HEK293 (cell line): ENCODE measurements at regions not wholly inside any gene's neighbourhood (a gene's known extent, or its start where the extent isn't known, plus 50 kb on each side); places are given as distances from the start of the nearest gene placed in this dataset.

Experiments used
- CTCF ChIA-PET: fragments of 350-600 bp; formaldehyde crosslinking; extraction: SDS; loops from one replicate; lab custom pipeline; 2021; ENCODE audit warnings: antibody characterized with exemption; lab: Yijun Ruan, JAX
- POLR2A ChIA-PET: fragments of 300-600 bp; formaldehyde crosslinking; extraction: SDS; loops from one replicate; lab custom pipeline; 2020; ENCODE audit warnings: antibody characterized with exemption, inconsistent platforms; lab: Yijun Ruan, JAX
- H3K27ac ChIP-seq: fragments of 200-500 bp; sonication (Bioruptor generic); 2 replicates; pipeline ENCODE4 v1.5.1; 2014; ENCODE audit warnings: low read depth, low read length, control low read depth, inconsistent platforms; ENCODE audit errors: extremely low read depth
- H3K36me3 ChIP-seq, 2 experiments: fragments of 200-500 bp in 1 of 2; sonication (Bioruptor generic) in 1 of 2; 1 replicate in 1 of 2; 2 replicates in 1 of 2; pipeline ENCODE4 v1.5.1; 2014 to 2017; ENCODE audit warnings: inconsistent platforms in 2 of 2, low read length in 2 of 2; ENCODE audit not compliant: control insufficient read depth in 2 of 2, insufficient read depth in 1 of 2
- H3K4me1 ChIP-seq: fragments of 200-500 bp; sonication (Bioruptor generic); 2 replicates; pipeline ENCODE4 v1.5.1; 2014; ENCODE audit warnings: mild to moderate bottlenecking, low read length, inconsistent platforms; ENCODE audit not compliant: control insufficient read depth, insufficient read depth
- H3K4me3 ChIP-seq: 2 replicates; pipeline ENCODE4 v1.5.1; 2011; ENCODE audit warnings: low read depth, mild to moderate bottlenecking, control low read depth, low read length, moderate library complexity
- H3K9me3 ChIP-seq: fragments of 200-500 bp; sonication (Bioruptor generic); 2 replicates; pipeline ENCODE4 v1.5.1; 2014; ENCODE audit warnings: low read depth, low read length, inconsistent platforms; ENCODE audit not compliant: control insufficient read depth, insufficient read depth
- EGR2 ChIP-seq: fragments of 450-650 bp; formaldehyde crosslinking; IDR thresholded peaks from 2 replicates; pipeline ENCODE4 v1.5.1; 2016; ENCODE audit warnings: low read depth, missing biosample characterization, missing genetic modification characterization
- WT1 ChIP-seq: fragments of 450-650 bp; formaldehyde crosslinking; IDR thresholded peaks from 2 replicates; pipeline ENCODE4 v1.5.1; 2016; ENCODE audit warnings: missing biosample characterization, missing genetic modification characterization
- ZBTB21 ChIP-seq: fragments of 450-650 bp; formaldehyde crosslinking; IDR thresholded peaks from 2 replicates; pipeline ENCODE4 v1.5.1; 2017; ENCODE audit warnings: missing biosample characterization, missing genetic modification characterization
- ZFP69B ChIP-seq: fragments of 450-650 bp; formaldehyde crosslinking; IDR thresholded peaks from 2 replicates; pipeline ENCODE4 v1.5.1; 2016; ENCODE audit warnings: missing biosample characterization, missing genetic modification characterization
- ZNF335 ChIP-seq: fragments of 450-650 bp; formaldehyde crosslinking; conservative IDR thresholded peaks from 2 replicates; pipeline ENCODE4 v1.5.1; 2016; ENCODE audit warnings: missing biosample characterization, missing genetic modification characterization
- ZNF341 ChIP-seq: fragments of 450-650 bp; formaldehyde crosslinking; IDR thresholded peaks from 2 replicates; pipeline ENCODE4; 2016; ENCODE audit warnings: low read depth, missing biosample characterization, missing genetic modification characterization
- ZNF366 ChIP-seq: fragments of 450-650 bp; formaldehyde crosslinking; conservative IDR thresholded peaks from 2 replicates; pipeline ENCODE4 v1.5.1; 2016; ENCODE audit warnings: missing biosample characterization, missing genetic modification characterization
- ZNF394 ChIP-seq: fragments of 450-650 bp; formaldehyde crosslinking; IDR thresholded peaks from 2 replicates; pipeline ENCODE4 v1.5.1; 2016; ENCODE audit warnings: missing biosample characterization, missing genetic modification characterization, mild to moderate bottlenecking, moderate library complexity, borderline replicate concordance
- ZNF501 ChIP-seq: fragments of 450-650 bp; formaldehyde crosslinking; IDR thresholded peaks from 2 replicates; pipeline ENCODE4 v1.5.1; 2016; ENCODE audit warnings: missing biosample characterization, missing genetic modification characterization
- ZNF561 ChIP-seq: fragments of 450-650 bp; IDR thresholded peaks from 2 replicates; pipeline ENCODE4 v1.5.1; 2018; ENCODE audit warnings: missing biosample characterization, missing genetic modification characterization, borderline replicate concordance
- ZNF785 ChIP-seq: fragments of 450-650 bp; formaldehyde crosslinking; IDR thresholded peaks from 2 replicates; pipeline ENCODE4 v1.5.1; 2016; ENCODE audit warnings: missing biosample characterization, missing genetic modification characterization
- TF ChIP-seq, protein P1 (sequence below): fragments of 450-650 bp; formaldehyde crosslinking; IDR thresholded peaks from 2 replicates; pipeline ENCODE4 v1.5.1; 2017; ENCODE audit warnings: missing biosample characterization, missing genetic modification characterization
- TF ChIP-seq, protein P2 (sequence below): fragments of 450-650 bp; formaldehyde crosslinking; IDR thresholded peaks from 2 replicates; pipeline ENCODE4 v1.5.1; 2016; ENCODE audit warnings: missing biosample characterization, missing genetic modification characterization

DNA sequence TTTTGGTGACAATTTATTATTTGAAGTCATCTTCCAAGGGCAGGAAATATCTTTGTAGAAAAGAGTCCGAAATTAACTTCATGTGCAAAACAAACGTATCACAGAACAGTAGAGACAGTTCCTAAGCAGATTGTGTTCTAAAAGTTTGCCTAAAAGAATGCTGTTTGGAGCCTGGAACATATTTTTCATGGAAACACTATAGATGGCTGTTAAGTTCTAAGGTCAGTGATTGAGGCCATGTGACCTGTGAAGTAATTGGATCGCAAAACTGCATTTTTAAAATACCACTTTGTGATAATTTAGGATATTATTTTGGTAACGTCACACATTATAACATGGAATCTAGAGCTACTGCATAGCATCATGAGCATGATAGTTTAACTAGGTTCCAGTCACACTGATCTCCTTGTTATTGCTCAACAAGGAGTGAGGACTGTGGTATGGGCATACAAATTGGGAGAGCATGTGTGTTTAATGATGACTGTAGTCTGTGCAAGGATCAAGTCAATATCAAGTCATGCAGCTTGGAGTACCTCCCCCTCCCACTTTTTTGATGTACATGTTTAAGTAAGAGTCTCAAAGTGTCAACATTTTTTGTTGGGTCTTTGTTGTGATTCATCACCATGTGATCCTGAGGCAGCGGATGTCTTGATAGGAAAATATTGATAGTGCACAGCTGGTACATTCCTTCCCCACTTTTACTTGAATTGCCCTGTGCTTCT, 609.3 kb upstream of the CITED2 start (continued):
- TF ChIP-seq, protein P1, sequence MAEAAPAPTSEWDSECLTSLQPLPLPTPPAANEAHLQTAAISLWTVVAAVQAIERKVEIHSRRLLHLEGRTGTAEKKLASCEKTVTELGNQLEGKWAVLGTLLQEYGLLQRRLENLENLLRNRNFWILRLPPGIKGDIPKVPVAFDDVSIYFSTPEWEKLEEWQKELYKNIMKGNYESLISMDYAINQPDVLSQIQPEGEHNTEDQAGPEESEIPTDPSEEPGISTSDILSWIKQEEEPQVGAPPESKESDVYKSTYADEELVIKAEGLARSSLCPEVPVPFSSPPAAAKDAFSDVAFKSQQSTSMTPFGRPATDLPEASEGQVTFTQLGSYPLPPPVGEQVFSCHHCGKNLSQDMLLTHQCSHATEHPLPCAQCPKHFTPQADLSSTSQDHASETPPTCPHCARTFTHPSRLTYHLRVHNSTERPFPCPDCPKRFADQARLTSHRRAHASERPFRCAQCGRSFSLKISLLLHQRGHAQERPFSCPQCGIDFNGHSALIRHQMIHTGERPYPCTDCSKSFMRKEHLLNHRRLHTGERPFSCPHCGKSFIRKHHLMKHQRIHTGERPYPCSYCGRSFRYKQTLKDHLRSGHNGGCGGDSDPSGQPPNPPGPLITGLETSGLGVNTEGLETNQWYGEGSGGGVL (tag by site-specific recombination), result 0 out of 2 replicates have a peak, but pooled peaks have one; percentile 11

DNA sequence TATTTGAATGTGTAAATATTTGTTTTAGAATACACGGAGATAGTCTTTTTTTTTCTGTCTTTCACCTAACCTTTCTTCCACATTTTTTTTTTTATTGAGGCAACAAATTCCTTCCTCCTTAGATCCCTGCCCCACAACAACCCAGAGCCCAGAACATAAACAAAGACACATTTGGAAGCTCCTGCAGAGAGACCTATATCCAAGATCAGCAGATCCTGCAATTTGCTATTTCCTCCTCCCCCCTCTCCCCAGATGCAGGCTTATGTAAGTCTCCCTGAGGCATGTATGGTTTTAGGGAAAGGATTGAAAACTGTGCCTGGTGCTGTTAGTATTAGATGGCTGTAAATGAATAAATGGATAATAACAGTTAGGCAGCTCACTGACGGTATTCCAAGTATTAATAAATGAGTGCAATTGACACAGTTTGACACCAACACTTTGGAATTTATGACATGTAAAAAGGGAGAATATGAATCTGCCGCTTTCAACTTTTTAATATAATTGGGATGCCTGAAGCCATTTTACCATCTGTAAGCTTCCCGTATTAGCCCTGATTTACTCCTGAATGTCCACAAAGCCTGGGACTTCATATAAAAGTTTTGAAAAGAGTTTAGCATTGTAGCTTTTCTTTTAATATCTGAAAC, 608.3 kb upstream of the CITED2 start:
- no peaks in the 10 kb centered on the region for H3K9me3 ChIP-seq
- H3K36me3 ChIP-seq, result no peaks in the 10 kb centered on the region
- peaks cover 18% of the 10 kb centered on the region for H3K4me1 ChIP-seq
- CTCF ChIA-PET, result interaction anchor here (0.6 to 1.9 kb wide), 5 partner anchors 15 to 1378 kb away, joined by 3 to 4 read pairs (median 3); no protein-coding TSS in a partner anchor
- POLR2A ChIA-PET, result interaction anchor here (1.0 to 1.9 kb wide), 2 partner anchors 20 to 608 kb away, joined by 3 to 12 read pairs; partner anchors contain the start of gene CITED2
- H3K4me3 ChIP-seq, result no peak overlapping the region
- TF ChIP-seq, protein P1 (tag by site-specific recombination), result peak; percentile 29; the same call in 1 of the 2 replicates
- no peak for TF ChIP-seq ZBTB21
- peak; percentile 73 for TF ChIP-seq ZNF341 (tag by site-specific recombination)
- no peak for TF ChIP-seq WT1 (tag by site-specific recombination)
- 0 out of 2 replicates have a peak, but pooled peaks have one; percentile 19 for TF ChIP-seq ZNF501 (tag by site-specific recombination)
- no peak for TF ChIP-seq ZNF785
- no peak for TF ChIP-seq EGR2
- TF ChIP-seq, protein P2, sequence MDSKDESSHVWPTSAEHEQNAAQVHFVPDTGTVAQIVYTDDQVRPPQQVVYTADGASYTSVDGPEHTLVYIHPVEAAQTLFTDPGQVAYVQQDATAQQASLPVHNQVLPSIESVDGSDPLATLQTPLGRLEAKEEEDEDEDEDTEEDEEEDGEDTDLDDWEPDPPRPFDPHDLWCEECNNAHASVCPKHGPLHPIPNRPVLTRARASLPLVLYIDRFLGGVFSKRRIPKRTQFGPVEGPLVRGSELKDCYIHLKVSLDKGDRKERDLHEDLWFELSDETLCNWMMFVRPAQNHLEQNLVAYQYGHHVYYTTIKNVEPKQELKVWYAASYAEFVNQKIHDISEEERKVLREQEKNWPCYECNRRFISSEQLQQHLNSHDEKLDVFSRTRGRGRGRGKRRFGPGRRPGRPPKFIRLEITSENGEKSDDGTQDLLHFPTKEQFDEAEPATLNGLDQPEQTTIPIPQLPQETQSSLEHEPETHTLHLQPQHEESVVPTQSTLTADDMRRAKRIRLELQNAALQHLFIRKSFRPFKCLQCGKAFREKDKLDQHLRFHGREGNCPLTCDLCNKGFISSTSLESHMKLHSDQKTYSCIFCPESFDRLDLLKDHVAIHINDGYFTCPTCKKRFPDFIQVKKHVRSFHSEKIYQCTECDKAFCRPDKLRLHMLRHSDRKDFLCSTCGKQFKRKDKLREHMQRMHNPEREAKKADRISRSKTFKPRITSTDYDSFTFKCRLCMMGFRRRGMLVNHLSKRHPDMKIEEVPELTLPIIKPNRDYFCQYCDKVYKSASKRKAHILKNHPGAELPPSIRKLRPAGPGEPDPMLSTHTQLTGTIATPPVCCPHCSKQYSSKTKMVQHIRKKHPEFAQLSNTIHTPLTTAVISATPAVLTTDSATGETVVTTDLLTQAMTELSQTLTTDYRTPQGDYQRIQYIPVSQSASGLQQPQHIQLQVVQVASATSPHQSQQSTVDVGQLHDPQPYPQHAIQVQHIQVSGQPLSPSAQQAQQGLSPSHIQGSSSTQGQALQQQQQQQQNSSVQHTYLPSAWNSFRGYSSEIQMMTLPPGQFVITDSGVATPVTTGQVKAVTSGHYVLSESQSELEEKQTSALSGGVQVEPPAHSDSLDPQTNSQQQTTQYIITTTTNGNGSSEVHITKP, result peak; percentile 29; the same call in 1 of the 2 replicates
- no peak for TF ChIP-seq ZFP69B (tag by site-specific recombination)
- 0 out of 2 replicates have a peak overlapping the region, but pooled peaks have one; percentile 19 for H3K27ac ChIP-seq

DNA sequence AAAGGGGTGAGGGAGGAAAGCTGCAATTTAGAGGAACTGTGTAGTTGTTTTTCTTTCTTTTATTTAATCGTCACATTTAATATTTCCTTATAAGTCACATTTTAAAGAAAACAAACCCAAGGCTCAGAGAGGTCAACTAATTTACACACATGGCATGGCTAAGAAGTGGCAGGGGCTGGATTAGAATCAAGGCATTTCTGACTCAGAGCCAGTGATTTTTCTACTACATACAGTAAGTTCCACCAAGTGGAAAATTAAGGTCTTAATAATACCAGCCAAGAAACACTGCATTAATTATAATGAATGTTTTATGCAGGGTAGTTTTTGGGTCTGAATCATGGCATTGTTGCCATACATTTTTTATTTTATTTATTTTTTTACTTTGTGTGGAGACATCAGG, 607.7 kb upstream of the CITED2 start:
- ChIA-PET POLR2A (interaction anchor here (1.0 to 1.9 kb wide), 2 partner anchors 19 to 608 kb away, joined by 3 to 12 read pairs; partner anchors contain the start of gene CITED2), CTCF (interaction anchor here (0.9 to 1.9 kb wide), 2 partner anchors 15 to 98 kb away, joined by 3 to 4 read pairs; no protein-coding TSS in a partner anchor)
- Histone ChIP-seq H3K9me3 (no peaks in the 10 kb centered on the region), H3K4me1 (peaks cover 18% of the 10 kb centered on the region), H3K36me3 (no peaks in the 10 kb centered on the region), H3K27ac (peak overlapping the region; percentile 32), H3K4me3 (no peak overlapping the region)
- TF ChIP-seq ZNF366 (tag by site-specific recombination), result no peak
- 0 out of 2 replicates have a peak, but pooled peaks have one; percentile 6 for TF ChIP-seq ZNF561
- TF ChIP-seq ZNF335 (tag by site-specific recombination), result 0 out of 2 replicates have a peak, but pooled peaks have one; percentile 8
- TF ChIP-seq ZNF394, result 0 out of 2 replicates have a peak, but pooled peaks have one; percentile 9
